Natural killer cell (primary cell): ENCODE measurements at regions not wholly inside any gene's neighbourhood (a gene's known extent, or its start where the extent isn't known, plus 50 kb on each side); places are given as distances from the start of the nearest gene placed in this dataset.

Experiments
- ATAC-seq, 3 donors: fragments of 150-1000 bp in 2 of 3; fragments of 200-7000 bp in 1 of 3; cut with Tn5 transposase; 1 replicate in 1 of 3; 2 replicates in 2 of 3; pipeline ENCODE4 v1.10.0; 2021; ENCODE audit warnings: mild to moderate bottlenecking in 2 of 3, moderate library complexity in 2 of 3
- DNase-seq, 2 donors: peaks; one replicate each; pipeline versions ENCODE4 v3.0.0 to v3.0.0-alpha.2; 2013 to 2021; ENCODE audit warnings: mixed read lengths in 1 of 2
- H3K27ac ChIP-seq: one replicate; pipeline ENCODE4 v1.5.1; 2013; ENCODE audit warnings: mild to moderate bottlenecking, low read length
- H3K27me3 ChIP-seq: one replicate; pipeline ENCODE4 v1.6.1; 2013; ENCODE audit warnings: low read length; ENCODE audit not compliant: control insufficient read depth, insufficient read depth
- H3K36me3 ChIP-seq: one replicate; pipeline ENCODE4 v1.6.1; 2013; ENCODE audit warnings: low read length; ENCODE audit not compliant: control insufficient read depth, insufficient read depth
- H3K4me1 ChIP-seq: one replicate; pipeline ENCODE4 v1.6.1; 2013; ENCODE audit warnings: low read length; ENCODE audit not compliant: control insufficient read depth, insufficient read depth
- H3K4me3 ChIP-seq: one replicate; pipeline ENCODE4 v1.5.1; 2013; ENCODE audit warnings: low read length
- H3K9me3 ChIP-seq: one replicate; pipeline ENCODE4 v1.6.1; 2013; ENCODE audit warnings: low read length; ENCODE audit not compliant: control insufficient read depth, insufficient read depth
- H3K27ac Mint-ChIP-seq, 2 donors: one replicate each; pipeline ENCODE4 v1.8.0; 2022; ENCODE audit warnings: mild to moderate bottlenecking in 2 of 2, mixed read lengths in 2 of 2, moderate library complexity in 1 of 2
- H3K27me3 Mint-ChIP-seq, 2 donors: one replicate each; pipeline ENCODE4 v1.8.0; 2022; ENCODE audit warnings: low read depth in 2 of 2, mixed read lengths in 2 of 2
- H3K36me3 Mint-ChIP-seq: one replicate; pipeline ENCODE4 v1.8.0; 2022; ENCODE audit warnings: mixed read lengths
- H3K4me1 Mint-ChIP-seq, 2 donors: one replicate each; pipeline ENCODE4 v1.8.0; 2022; ENCODE audit warnings: mixed read lengths in 2 of 2
- H3K4me3 Mint-ChIP-seq: one replicate; pipeline ENCODE4 v1.8.0; 2022; ENCODE audit warnings: mild to moderate bottlenecking, moderate library complexity, mixed read lengths
- H3K9me3 Mint-ChIP-seq, 2 donors: one replicate each; pipeline ENCODE4 v1.8.0; 2022; ENCODE audit warnings: mixed read lengths in 2 of 2
- CTCF ChIP-seq: fragments of 200-600 bp; IDR thresholded peaks from one replicate; pipeline ENCODE4 v1.8.0; 2022; ENCODE audit warnings: antibody characterized with exemption
- WGBS: methylation state at CpG from one replicate; pipeline ENCODE4 v1.1.7; 2013; ENCODE audit warnings: missing lambda C conversion rate; ENCODE audit not compliant: insufficient coverage; 5-methylcytosine and 5-hydroxymethylcytosine counted together
- intact Hi-C: fragments of 100-400 bp; cut with micrococcal nuclease; formaldehyde crosslinking; loops from one replicate; pipeline ENCODE4 v1.14.2; 2022

GRCh38 chr3:177312491-177312890 is 115.2 kb upstream of the TBL1XR1 start:
- peaks cover 6% of the 10 kb centered on the region for H3K36me3 Mint-ChIP-seq
- Histone ChIP-seq H3K27me3 (no peaks in the 10 kb centered on the region), H3K9me3 (no peaks in the 10 kb centered on the region), H3K4me3 (no peak overlapping the region), H3K27ac (no peak overlapping the region), H3K36me3 (no peaks in the 10 kb centered on the region), H3K4me1 (no peaks in the 10 kb centered on the region)
- DNase-seq (no peak), ATAC-seq (no peak)
- intact Hi-C loops: no loop called here
- no peak overlapping the region for H3K4me3 Mint-ChIP-seq
- TF ChIP-seq CTCF: no peak
- peaks cover 0 to 3% of the 10 kb centered on the region in 2 donors for H3K9me3 Mint-ChIP-seq
- H3K27ac Mint-ChIP-seq: no peak overlapping the region
- WGBS: 100% methylated on average over 5 of the region's 5 CpGs
- no peaks in the 10 kb centered on the region for H3K27me3 Mint-ChIP-seq
- H3K4me1 Mint-ChIP-seq: peaks cover 2% of the 10 kb centered on the region in 2 donors

DNA sequence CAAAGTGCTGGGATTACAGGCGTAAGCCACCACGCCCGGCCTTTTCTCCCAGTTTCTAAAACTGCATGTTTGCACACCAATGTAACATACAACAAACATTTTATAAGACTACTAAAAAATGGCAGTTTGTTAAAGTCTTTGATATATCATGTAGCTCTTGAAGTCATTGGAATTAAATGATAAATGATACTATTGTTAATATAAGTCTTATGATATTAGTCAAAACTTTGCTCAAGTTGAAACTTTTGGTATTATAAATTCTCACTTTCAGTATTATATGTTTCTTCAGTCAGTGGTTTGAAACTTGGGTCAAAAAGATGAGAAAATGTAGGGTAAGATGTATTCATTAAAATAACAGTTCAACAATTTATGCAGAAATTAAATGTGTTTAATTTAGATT is 117.6 kb upstream of the TBL1XR1 start:
- H3K27me3 ChIP-seq: no peaks in the 10 kb centered on the region
- Mint-ChIP-seq H3K27ac (no peak overlapping the region), H3K36me3 (peaks cover 6% of the 10 kb centered on the region), H3K4me3 (no peak overlapping the region), H3K9me3 (peaks cover 0 to 3% of the 10 kb centered on the region in 2 donors), H3K4me1 (peaks cover 6 to 7% of the 10 kb centered on the region in 2 donors), H3K27me3 (no peaks in the 10 kb centered on the region)
- H3K4me3 ChIP-seq: no peak overlapping the region
- no peaks in the 10 kb centered on the region for H3K9me3 ChIP-seq
- no peak overlapping the region for H3K27ac ChIP-seq
- TF ChIP-seq CTCF: no peak
- ATAC-seq: no peak
- no peak for DNase-seq
- intact Hi-C loops: no loop called here
- H3K4me1 ChIP-seq: peaks cover 2% of the 10 kb centered on the region
- 89% methylated on average over 3 of the region's 3 CpGs for WGBS
- no peaks in the 10 kb centered on the region for H3K36me3 ChIP-seq

DNA sequence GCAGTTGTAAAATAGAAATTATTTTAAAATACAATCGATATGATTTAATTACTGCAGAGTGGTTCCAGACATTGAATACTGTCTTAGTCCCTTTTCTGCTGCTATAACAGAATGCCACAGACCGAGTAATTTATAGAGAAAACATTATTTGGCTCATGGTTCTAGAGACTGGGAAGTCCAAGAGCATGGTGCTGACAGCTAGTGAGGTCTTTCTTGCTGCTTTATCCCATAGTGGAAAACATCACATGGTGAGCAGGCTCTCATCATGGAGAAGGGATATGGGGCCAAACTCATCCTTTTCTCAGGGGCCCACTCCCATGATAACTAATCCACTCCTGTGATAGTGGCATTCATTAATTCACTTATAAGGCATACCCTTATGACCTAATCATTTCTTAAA is 120.0 kb upstream of the TBL1XR1 start:
- Histone ChIP-seq H3K36me3 (no peaks in the 10 kb centered on the region), H3K9me3 (no peaks in the 10 kb centered on the region), H3K27ac (no peak overlapping the region), H3K4me1 (peaks cover 6% of the 10 kb centered on the region), H3K27me3 (no peaks in the 10 kb centered on the region), H3K4me3 (no peak overlapping the region)
- peaks cover 5% of the 10 kb centered on the region for H3K36me3 Mint-ChIP-seq
- peaks cover 20% of the 10 kb centered on the region in 2 donors for H3K4me1 Mint-ChIP-seq
- H3K27me3 Mint-ChIP-seq: no peaks in the 10 kb centered on the region
- peak overlapping the region; percentile 72 for H3K4me3 Mint-ChIP-seq
- H3K9me3 Mint-ChIP-seq: no peaks in the 10 kb centered on the region
- TF ChIP-seq CTCF: no peak
- intact Hi-C loops: no loop called here
- DNase-seq: no peak
- 95% methylated on average over 2 of the region's 2 CpGs for WGBS
- no peak overlapping the region for H3K27ac Mint-ChIP-seq
- ATAC-seq: no peak

DNA sequence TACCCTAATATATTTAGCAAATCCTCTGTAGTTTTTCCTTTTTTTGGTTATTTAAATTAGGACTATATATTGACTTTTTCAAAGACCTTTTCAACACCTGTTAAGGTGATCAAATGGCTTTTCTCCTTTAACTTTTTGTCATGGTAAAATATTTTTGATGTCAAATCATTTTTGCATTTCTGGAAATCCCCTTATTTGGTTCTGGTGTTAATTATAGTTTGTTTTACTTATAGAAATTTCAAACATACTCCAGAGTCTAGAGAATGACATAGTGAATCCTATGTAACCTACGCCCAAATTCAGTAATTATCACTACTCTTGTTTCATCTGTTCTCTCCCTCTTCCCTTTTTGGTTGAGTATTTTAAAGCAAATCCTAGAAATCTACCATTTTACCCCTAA is 121.3 kb upstream of the TBL1XR1 start:
- H3K36me3 Mint-ChIP-seq: no peaks in the 10 kb centered on the region
- no peak overlapping the region for H3K27ac ChIP-seq
- H3K9me3 ChIP-seq: no peaks in the 10 kb centered on the region
- WGBS: 86% methylated on average over 1 of the region's 1 CpG
- peaks cover 20% of the 10 kb centered on the region in 2 donors for H3K4me1 Mint-ChIP-seq
- no peak overlapping the region for H3K27ac Mint-ChIP-seq
- DNase-seq: no peak
- no peak overlapping the region for H3K4me3 Mint-ChIP-seq
- H3K27me3 Mint-ChIP-seq: peaks cover 0 to 4% of the 10 kb centered on the region in 2 donors
- TF ChIP-seq CTCF: no peak
- ATAC-seq: no peak
- no peak overlapping the region for H3K4me3 ChIP-seq
- H3K36me3 ChIP-seq: no peaks in the 10 kb centered on the region
- no peaks in the 10 kb centered on the region for H3K9me3 Mint-ChIP-seq
- peaks cover 10% of the 10 kb centered on the region for H3K4me1 ChIP-seq
- intact Hi-C loops: no loop called here
- H3K27me3 ChIP-seq: no peaks in the 10 kb centered on the region
